ENCODE measurements at regions not wholly inside any gene's neighbourhood (a gene's known extent, or its start where the extent isn't known, plus 50 kb on each side); places are given as distances from the start of the nearest gene placed in this dataset.
"Not testable (repeated sequence)": the region's sequence is repeated elsewhere in the genome, so short reads cannot be mapped to it uniquely, and the experiment has no call there.

- ChIA-PET CTCF (no interaction called here), POLR2A (no interaction called here)
- DNase-seq (ENCODE audit: extremely low spot score): no peak
- TF ChIP-seq, protein P1, sequence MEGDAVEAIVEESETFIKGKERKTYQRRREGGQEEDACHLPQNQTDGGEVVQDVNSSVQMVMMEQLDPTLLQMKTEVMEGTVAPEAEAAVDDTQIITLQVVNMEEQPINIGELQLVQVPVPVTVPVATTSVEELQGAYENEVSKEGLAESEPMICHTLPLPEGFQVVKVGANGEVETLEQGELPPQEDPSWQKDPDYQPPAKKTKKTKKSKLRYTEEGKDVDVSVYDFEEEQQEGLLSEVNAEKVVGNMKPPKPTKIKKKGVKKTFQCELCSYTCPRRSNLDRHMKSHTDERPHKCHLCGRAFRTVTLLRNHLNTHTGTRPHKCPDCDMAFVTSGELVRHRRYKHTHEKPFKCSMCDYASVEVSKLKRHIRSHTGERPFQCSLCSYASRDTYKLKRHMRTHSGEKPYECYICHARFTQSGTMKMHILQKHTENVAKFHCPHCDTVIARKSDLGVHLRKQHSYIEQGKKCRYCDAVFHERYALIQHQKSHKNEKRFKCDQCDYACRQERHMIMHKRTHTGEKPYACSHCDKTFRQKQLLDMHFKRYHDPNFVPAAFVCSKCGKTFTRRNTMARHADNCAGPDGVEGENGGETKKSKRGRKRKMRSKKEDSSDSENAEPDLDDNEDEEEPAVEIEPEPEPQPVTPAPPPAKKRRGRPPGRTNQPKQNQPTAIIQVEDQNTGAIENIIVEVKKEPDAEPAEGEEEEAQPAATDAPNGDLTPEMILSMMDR (IDR thresholded peaks at IDR 0.05; ENCODE audit: control extremely low read depth, extremely low read depth, low read depth, missing control alignments): no peak
These were observed 797.4 kb upstream of the FBXO33 start for GRCh38 chr14:40229676-40230075.

DNA sequence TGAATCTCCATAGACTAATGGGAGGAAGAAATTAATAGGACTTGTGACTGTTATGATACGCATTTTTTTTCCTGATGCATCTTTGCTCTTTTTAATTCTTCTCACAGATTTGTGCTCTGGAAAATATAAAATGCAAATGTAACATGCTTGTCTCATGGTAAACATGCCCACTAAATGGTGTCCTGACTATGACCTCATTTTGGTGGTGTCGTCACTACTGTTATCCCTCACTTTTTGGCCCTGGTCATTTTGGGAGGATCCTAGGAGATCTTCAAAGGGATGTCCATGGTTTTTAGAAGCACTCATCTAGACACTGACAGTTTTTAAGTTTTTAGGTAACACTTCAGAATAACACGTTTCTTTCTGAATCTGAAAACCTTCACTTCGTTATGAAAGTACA lies 790.8 kb upstream of the FBXO33 start:
- POLR2A ChIA-PET: no interaction called here
- DNase-seq (ENCODE audit: extremely low spot score): no peak
- CTCF ChIA-PET: interaction anchor here (3.0 kb wide), 1 partner anchor 13 kb away, joined by 6 read pairs; no protein-coding TSS in a partner anchor

DNA sequence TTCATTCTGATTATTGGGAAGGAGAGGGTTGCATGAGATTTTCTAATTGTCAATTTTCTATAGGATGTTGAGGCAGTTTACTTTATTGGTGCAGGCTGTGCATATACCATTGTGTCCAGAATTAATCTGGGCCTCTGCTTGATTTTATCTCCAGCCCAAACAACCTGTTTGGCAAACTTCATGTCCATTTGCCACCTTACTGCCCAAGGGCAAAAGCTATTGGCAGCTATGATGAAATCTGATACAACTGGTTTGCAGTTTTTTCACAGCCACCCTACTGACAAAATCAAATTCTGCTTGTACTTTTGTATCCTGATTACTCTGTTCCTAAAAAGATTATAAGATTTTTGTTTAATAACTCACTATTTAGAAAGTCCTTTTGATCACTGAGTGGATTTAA lies 789.2 kb upstream of the FBXO33 start:
- TF ChIP-seq, protein P1 (IDR thresholded peaks at IDR 0.05; ENCODE audit: control extremely low read depth, extremely low read depth, low read depth, missing control alignments): no peak
- ChIA-PET POLR2A (no interaction called here), CTCF (interaction anchor here (3.0 kb wide), 1 partner anchor 12 kb away, joined by 6 read pairs; no protein-coding TSS in a partner anchor)
- DNase-seq (ENCODE audit: extremely low spot score): no peak

More for the DNA sequence above, 790.8 kb upstream of the FBXO33 start:
- TF ChIP-seq, protein P1 (IDR thresholded peaks at IDR 0.05; ENCODE audit: control extremely low read depth, extremely low read depth, low read depth, missing control alignments): no peak

- POLR2A ChIA-PET: no interaction called here
- CTCF ChIA-PET: no interaction called here
- TF ChIP-seq, protein P1 (IDR thresholded peaks at IDR 0.05; ENCODE audit: control extremely low read depth, extremely low read depth, low read depth, missing control alignments): no peak
- DNase-seq (ENCODE audit: extremely low spot score): no peak
These were observed 786.8 kb upstream of the FBXO33 start for GRCh38 chr14:40219032-40219431.

GRCh38 chr14:40218282-40218941 lies 786.2 kb upstream of the FBXO33 start:
- no peak for DNase-seq (ENCODE audit: extremely low spot score)
- TF ChIP-seq, protein P1 (IDR thresholded peaks at IDR 0.05; ENCODE audit: control extremely low read depth, extremely low read depth, low read depth, missing control alignments): no peak
- ChIA-PET POLR2A (no interaction called here), CTCF (no interaction called here)

GRCh38 chr14:40216976-40217375 lies 784.7 kb upstream of the FBXO33 start:
- POLR2A ChIA-PET: no interaction called here

DNA sequence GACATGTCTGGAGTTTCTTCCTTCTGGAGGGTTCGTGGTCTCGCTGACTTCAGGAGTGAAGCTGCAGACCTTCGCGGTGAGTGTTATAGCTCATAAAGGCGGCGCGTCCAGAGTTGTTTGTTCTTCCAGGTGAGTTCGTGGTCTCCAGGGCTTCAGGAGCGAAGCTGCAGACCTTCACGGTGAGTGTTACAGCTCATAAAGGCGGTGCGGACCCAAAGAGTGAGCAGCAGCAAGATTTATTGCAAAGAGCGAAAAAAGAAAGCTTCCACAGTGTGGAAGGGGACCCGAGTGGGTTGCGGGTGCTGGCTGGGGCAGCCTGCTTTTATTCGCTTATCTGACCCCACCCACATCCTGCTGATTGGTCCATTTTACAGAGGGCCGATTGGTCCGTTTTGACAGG lies 784.2 kb upstream of the FBXO33 start:
- POLR2A ChIA-PET; DNase-seq (ENCODE audit: extremely low spot score); CTCF ChIA-PET: not testable (repeated sequence)

More at GRCh38 chr14:40216976-40217375, 784.7 kb upstream of the FBXO33 start:
- CTCF ChIA-PET: no interaction called here
- no peak for DNase-seq (ENCODE audit: extremely low spot score)
- TF ChIP-seq, protein P1 (IDR thresholded peaks at IDR 0.05; ENCODE audit: control extremely low read depth, extremely low read depth, low read depth, missing control alignments): no peak
